Cardiac septum (tissue), 1 donor: ENCODE measurements at regions not wholly inside any gene's neighbourhood (a gene's known extent, or its start where the extent isn't known, plus 50 kb on each side); places are given as distances from the start of the nearest gene placed in this dataset.

Source experiments
- DNase-seq: peaks from one replicate; pipeline ENCODE4 v3.0.0-alpha.2; 2020; ENCODE audit warnings: low spot score
- intact Hi-C: fragments of 100-400 bp; cut with DNase I; formaldehyde crosslinking; loops from one replicate; pipeline ENCODE4 v1.14.0; 2022
- donor health status: DM: no; HTN: no; CAD: no.

DNA sequence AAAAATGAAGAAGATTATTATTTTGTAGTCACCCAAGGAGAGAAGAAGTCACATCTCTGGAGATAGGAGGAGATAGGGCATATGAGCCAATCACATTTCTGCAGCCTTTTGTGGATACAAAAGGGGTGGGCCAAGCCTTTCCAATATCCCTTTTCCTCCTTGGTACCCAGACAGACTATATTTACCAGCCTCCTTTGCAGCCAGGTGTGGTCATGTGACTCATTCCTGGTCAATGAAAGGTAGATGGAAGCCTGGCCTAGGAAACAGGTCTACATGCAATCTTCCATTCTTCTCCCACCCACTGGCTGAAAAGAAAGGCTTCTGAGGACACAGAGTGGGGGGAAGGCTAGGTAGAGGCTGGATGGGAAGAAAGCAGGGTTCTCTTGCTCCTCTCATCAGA, 58.1 kb upstream of the ERG start:
- no peak for DNase-seq
- intact Hi-C loops = no loop called here

DNA sequence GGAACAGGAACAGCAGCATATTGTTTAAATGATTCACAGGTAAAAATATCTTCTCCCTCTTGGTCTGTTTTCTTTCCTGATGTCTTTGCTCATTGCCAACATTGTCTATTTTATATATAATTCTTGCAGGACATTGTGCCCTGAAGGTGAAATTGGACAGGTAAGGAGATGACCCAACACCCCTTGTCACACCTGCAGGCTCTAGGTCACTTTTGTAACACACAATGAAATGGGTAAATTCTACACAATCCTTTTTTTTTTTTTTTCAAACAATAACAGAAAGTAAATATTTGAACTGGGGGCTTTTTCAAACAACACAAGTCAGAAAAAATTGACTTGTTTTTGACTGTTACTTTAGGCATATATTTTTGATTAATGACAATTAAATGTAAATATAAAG, 62.9 kb upstream of the ERG start:
- no peak for DNase-seq
- intact Hi-C loops = no loop called here

DNA sequence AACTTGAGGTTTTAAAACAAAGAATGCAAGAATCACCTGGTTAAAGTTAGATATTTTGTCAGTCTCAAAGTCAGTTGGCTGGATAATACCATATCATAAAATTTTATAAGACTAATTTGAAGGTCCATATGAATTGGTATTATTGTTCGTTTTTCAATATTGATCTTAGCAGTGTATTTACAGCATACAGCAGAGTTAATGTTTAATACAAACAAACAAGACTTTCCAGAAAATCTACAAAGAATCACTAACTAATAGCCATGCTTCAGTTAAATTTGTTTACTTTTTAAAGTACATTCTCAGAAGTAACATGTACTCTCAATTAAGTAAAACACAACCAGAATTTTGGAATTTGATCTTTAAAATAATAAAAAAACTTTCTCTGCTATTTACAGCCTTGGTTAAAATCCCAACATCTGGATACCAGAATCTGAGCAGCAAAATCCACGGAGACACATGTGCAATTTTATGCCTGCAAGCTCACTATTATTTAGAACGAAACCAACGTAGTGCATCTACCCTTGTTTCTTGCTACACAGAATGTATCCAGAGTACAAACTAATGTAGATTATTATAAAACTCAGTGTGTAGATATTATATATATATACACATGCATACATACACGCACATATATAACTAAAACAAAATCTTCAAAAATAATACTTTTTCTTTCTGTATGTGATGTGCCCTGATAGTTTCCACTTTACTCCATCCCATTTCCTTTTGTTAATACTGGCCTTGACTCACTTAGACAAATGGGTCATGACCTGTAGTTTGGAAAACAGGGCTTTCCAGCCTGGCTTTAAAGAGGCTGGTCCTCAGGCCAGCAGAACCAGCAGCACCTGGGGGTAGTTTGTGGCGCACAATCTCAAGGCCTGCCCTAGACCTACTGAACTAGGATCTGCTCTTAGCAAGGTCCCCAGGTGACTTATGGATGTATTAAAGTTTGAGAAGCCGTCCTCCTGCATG, 63.6 kb upstream of the ERG start:
- DNase-seq = no peak
- intact Hi-C loops = no loop called here

DNA sequence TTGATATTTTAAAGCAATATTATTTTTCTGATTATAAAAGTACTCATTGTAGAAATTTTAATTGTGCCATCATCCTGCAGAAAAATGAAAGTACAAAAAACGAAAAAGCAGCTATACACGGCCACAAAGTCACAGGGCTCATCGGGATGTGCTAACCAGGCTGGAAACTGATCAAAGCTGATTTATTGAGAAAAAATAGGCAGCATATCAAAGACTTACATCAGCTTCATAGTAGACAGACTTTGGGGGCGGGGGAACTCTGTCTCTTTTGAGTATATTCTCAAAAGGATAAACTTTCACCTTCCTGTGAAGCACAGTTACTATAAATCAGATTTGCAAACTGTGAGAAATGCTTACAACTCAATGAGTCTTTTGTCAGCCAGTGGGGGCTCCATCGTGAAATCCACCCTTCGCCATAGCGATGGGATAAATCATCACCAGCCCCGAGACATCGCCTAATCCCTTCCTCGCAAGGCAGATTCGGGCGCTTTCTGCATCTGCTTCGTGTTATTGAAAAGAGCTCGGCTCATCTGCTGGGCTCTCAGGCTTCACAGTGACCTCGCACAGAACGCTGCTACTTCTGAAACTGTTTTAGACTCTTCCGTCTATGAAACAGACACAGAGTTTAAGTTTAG, 69.2 kb upstream of the ERG start:
- no peak for DNase-seq

DNA sequence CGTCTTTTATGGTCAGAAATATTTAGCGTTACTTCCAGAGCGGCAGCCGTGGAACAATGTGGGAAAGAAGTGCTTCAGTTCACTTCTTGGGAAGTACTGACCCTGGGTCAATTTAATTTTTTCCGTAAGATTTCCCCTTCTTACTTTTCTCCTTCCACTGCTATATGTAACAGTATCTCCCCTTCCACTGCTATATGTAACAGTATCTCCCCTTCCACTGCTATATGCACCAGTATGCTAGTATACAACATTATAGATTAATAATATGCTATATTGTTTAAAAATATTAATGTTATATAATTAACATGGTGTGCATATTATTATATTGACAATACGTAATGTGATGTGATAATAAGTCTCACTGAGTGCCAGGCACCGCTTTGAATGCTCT, 69.7 kb upstream of the ERG start:
- intact Hi-C loops = no loop called here

More for the DNA sequence above, 69.2 kb upstream of the ERG start:
- intact Hi-C loops = no loop called here

DNA sequence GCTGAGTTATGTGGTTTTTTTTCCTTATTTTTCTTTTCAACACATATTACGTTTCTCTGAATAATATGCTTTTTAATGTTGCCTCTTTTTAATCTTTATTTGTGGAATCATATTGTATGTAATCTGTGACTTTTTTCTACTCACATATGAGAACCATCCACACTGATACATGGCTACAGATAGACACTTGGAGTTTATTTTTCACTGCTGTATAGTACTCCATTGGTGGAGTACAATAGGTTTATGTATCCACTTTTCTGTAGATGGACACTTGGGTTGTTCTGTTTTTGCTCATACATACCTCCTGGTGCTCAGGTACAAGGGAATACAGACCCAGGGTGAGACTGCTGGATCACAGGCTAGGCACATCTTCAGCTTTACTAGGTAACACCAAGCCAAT, 71.5 kb upstream of the ERG start:
- DNase-seq = no peak
- intact Hi-C loops = no loop called here

More for the DNA sequence above, 69.7 kb upstream of the ERG start:
- no peak for DNase-seq

DNA sequence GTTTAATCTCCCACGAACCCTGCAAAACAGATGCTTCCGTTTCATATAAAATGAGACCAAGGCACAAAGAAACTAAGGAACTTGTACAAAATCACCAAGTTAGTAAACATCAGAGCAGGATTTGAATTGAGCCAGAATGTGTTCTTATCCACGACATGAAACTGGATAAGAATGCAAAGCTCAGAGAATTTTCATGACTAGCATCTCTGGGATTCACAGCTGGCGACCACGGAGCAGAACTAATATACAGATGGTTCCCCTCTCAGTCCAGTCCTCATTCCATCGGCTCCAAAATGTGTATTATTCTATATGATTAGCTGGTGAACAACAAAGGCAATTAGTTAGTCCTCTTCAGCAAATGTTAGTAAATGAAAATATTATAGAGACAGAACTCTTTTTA, 72.3 kb upstream of the ERG start:
- DNase-seq = no peak
- intact Hi-C loops = no loop called here

DNA sequence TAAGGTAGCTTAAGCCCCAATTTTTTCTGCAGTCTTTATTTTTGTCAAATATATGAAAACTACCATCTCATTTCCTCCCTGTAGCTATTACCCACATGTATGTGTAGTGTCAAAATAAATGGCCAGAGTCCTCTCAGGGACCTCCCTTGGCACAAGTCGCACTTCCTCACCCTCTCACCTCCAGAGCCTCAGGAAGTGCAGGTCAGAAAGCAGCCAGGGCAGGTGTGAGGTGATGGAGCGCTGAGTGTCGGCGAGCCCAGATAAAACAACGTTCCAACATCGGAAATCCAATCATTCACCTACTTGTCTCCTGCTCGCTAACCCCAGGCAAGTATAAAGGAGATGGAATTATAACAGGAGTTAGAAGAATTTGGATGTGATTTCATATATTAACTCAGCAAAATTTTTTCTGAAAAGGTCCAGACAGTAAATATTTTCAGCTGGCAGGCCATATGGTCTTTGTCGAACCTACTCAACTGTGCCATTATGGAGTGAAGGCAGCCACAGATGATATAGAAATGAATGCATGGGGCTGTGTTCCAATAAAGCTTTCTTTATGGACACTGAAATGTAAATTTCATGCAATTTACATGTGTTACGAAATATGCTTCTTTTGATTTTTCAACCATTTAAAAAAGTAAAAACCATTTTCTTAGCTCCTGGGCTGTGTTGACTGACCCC, 76.8 kb upstream of the ERG start:
- intact Hi-C loops = no loop called here
- DNase-seq = no peak

DNA sequence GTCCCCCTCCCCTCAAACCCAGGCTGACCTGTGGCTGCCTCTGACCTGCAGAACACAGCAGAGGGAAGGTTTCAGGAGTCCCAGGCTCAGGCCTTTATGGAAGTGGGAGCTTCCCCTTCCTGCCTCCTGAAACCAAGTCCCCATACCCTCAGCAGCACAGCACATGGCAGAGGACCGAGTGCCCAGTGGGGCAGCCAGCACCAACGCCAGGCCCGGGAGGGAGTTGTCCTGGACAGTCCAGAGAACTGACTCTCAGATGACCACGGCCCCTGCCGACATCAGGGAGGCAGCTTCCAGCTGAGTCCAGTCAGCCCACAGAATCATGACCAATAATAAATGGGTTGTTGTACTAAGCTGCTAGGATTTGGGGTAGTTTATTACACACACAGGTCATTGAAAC, 79.6 kb upstream of the ERG start:
- intact Hi-C loops = no loop called here
- DNase-seq = no peak

DNA sequence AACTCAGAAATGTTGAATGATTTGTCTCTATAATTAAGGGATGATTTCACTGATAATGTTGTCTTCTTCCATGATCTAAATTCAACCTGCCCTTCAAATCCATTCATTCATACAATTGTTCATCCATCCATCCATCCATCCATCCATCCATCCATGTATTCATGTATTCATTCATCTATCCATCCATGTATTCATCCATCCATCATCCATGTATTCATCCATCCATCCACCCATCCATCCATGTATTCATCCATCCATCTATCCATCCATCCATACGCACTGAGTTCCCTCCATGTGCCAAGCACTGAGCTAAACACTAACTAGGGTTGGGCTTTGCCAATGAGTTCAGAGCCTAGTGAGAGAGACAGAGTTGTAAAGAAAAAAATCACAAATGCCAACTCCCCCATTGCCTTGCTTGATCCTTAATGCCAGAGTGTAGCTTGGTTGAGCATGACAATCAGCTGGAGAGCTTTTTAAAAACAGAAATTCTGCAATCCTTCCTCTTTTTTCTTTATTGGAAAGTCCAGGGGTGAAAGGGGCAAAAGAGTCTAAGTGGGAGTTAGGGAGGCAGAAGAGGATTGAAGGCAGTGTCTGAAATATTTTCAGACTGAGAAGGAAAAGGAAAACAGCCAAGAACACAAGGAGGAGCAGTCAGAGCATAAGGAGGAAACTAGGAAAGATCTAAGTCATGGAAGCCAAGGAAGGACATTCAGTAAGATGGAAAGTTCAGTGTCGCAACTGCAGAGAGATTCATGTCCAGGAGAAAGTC, 92.4 kb upstream of the ERG start:
- intact Hi-C loops = no loop called here
- DNase-seq = no peak

DNA sequence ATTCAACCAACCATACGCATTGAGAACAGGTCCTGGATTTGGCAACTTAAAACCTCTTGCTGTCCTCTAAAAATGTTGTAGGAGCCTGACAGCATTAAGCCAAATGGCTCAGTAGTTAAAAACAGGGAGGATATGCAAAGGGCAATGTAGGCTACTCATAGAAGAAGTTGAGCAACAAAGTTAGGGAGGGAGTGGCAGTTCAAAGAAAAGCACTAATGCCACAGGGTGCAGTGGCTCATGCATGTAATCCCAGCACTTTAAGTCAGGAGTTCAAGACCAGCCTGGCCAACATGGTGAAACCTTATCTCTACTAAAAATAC, 92.9 kb upstream of the ERG start:
- DNase-seq = no peak
- intact Hi-C loops = no loop called here

DNA sequence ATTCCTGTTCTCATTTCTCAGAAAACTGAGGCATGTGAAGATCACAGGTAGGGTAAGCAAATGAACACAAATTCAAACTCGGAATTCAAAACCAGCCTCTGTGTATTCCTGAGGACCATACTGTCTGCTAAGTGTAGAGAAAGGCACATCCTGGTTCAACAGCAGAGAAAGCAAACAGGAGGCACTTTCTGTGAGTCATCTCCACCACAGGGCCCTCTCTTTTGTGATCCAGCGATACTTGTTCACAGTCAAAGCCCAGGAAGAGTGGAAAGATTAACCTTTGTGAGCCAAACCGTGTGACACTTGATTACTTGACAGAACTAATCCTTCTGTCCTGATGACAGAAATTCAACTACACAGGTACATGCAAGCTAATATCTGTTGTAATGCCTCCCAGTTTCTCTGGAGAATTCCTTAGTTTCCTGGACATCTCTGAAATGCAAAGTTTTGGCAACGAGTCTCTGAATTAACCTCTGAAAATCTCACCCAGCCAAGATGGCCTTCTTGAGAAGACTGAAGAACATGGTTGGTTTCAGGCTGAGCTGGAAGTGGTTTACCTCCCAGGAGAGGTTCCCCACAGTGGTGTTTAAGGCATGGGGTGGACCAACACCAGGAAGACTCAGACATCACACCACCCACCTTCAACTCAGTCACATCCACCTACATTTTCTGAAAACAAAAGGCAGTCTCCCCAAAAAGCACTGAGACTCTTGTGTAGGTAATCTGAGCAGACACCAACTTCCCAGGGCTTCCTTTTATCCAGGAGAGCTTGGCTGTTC, 98.2 kb upstream of the ERG start:
- DNase-seq = no peak
- intact Hi-C loops = no loop called here

DNA sequence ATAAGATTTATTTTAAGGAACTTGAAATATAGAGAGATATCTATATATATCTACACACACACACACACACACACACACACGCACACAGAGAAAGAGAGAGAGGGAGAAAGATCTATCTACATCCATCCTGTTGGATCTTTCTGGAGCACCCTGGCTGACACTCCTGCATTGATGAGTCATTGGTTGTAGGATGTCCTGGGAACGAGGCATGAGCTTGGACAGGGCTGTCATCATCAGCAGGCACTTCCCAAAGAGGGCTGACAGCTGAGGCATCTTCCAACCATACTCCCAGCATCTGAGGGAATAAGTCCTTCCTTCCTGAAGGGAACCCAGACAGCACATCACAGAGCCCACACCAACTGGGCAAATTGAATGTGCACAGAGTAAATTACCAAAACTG, 99.1 kb upstream of the ERG start:
- DNase-seq = no peak
- intact Hi-C loops = no loop called here

DNA sequence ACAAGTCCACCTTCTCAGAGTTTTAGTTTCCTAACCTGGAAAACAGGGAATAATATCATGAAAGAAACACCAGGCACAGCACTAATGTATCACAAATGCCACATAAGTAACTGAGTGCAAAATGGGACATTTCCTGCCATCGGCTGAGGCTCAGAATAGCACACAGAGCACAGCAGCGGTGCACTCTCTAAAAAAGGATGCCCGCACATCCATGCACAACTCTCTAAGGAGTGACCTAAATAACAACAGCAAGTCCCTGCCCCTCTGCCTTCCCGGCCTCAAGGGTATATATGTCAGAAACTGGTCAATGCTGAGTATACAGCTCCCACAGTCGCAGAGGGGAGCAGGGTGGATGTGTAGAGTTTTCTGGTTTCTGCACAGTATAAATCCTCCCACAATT, 100.1 kb upstream of the ERG start:
- DNase-seq = no peak
- intact Hi-C loops = no loop called here

DNA sequence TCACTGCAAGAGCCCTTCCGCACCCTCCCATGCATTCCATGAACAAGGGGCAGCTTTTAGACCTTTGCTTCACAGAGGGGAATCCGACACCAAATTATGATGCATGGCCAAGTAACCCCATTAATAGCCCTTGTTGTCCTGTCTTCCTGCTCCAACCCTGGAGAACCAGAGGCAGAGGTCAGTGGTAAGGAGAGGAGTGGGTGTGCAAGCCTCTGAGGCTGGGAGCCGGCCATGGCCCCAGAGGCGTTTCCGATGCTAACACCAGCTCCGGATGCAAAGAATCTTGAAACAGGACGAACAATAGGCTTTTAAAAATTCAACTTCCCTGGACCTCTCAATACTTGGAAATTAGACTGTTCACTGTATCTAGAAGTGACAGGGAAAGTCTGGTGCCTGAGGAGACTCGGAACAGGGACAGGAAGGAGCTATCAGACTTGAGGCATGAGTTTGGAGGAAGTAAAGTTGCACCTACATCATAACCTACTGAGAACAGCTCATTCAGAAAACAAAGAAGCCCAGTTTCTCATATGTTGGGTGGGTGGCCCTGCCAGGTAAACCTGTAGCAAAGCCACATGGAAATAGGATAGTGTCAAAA, 101.2 kb upstream of the ERG start:
- intact Hi-C loops = no loop called here
- no peak for DNase-seq

DNA sequence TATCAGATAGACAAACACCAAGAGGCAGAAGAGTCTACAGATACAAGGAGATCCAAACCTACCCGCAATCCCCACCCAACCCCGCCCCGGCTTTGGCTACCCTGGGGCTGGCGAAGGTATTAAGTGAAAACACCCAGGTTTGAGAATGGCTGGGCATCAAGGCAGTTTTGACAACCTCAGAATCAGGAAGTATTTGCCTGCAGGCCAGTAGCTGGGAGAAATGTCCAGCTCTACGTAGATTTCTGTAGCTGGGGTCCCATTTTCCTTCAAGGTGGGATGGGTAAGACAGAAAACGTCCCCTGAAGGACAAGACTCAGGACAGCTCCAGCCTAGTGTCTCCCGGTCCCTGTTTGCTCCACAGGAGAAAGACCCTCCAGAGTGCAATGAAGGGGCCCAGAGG, 101.8 kb upstream of the ERG start:
- no peak for DNase-seq
- intact Hi-C loops = no loop called here

DNA sequence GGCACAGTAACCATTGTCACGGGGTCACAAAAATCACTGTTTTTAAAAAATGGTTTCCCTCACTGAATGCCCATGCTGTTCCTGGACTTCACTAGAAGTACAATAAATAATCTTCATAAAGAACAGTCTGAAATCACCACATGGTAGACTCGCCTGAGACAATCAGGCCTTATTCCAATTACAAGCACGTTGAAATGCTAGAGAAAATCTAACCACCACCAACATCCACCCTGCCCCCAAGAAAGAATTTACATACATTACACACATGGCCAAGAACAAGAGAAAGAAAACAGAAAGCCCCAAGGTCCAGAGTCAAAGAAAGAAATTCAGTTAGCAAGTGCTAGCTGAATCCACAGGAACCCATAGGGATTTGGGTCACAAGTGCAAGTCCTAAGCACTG, 107.0 kb upstream of the ERG start:
- intact Hi-C loops = no loop called here
- no peak for DNase-seq

DNA sequence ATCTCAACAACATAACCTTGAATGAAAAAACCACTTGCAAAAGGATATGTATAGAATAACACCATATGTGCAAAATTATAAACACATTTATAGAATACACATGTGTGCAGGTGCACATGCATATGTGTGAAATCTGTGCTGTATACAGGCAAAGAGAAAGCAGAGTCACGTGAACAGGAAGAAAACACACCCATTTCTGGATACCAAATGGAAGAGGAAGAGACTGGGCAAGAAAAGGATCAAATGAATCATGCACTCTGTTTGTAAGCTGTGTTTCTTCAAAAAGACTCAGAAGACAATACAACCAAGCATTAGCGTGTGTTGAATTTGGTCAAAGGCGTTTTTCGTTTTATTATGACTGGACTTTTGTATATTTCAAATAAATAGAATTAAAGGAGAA, 111.3 kb upstream of the ERG start:
- intact Hi-C loops = no loop called here
- no peak for DNase-seq

DNA sequence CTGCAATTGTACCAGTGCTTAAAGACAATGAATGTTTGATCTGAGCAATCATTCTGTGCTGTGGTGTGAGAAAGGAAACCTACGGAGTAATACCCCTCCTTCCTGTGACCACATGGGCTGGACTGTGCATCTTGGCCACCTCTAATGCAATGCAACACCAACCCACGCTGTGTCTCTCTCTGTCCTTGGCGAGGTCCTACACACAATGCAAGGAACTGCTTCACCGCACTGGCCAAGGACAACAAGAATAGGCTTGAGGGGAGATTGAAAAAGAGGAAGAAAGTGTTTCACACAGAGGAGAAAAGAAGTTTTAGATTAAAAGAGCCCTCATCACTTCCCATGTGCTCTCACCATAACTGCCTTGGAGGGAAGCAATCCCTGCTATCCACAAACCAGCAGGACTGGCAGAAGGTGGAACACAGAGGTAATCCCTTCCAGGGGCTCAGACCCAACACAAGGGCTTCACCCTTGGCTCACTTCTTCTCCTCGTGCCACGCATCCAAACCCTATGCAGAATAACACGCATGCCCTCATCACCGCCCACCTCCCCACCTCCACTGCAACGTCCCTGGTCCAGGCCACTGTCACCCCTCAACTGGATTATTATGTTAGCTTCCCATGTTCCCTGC, 112.5 kb upstream of the ERG start:
- DNase-seq = no peak
- intact Hi-C loops = no loop called here
